H1 (cell line): ENCODE measurements at regions not wholly inside any gene's neighbourhood (a gene's known extent, or its start where the extent isn't known, plus 50 kb on each side); places are given as distances from the start of the nearest gene placed in this dataset.

ENCODE experiments used
- EZH2 ChIP-seq: fragments of 200-600 bp; sonication (generic); IDR thresholded peaks from 2 replicates; pipeline ENCODE4 v1.7.1; 2012; ENCODE audit warnings: low read depth, mild to moderate bottlenecking, moderate library complexity, low read length, inconsistent platforms; ENCODE audit not compliant: severe bottlenecking
- JUN ChIP-seq: IDR thresholded peaks from 2 replicates; pipeline ENCODE4 v1.6.1; 2011; ENCODE audit warnings: low read depth, mild to moderate bottlenecking, improper control_type of control experiment, low read length
- MAFK ChIP-seq: IDR thresholded peaks from 2 replicates; pipeline ENCODE4 v1.6.1; 2012; ENCODE audit warnings: low read depth, mild to moderate bottlenecking, improper control_type of control experiment, low read length
- TF ChIP-seq, protein P1 (sequence below), 3 experiments: IDR thresholded peaks; 1 replicate in 2 of 3; 2 replicates in 1 of 3; pipeline versions ENCODE4 v1.5.1 to v1.6.1; 2011; ENCODE audit warnings: low read length in 3 of 3, mild to moderate bottlenecking in 3 of 3, inconsistent platforms in 2 of 3, low read depth in 1 of 3, moderate library complexity in 1 of 3; ENCODE audit not compliant: insufficient read depth in 1 of 3; ENCODE audit errors: control extremely low read depth in 1 of 3
- TF ChIP-seq, protein P2 (sequence below): IDR thresholded peaks from 2 replicates; pipeline ENCODE4 v1.6.1; 2012; ENCODE audit warnings: inconsistent platforms

DNA sequence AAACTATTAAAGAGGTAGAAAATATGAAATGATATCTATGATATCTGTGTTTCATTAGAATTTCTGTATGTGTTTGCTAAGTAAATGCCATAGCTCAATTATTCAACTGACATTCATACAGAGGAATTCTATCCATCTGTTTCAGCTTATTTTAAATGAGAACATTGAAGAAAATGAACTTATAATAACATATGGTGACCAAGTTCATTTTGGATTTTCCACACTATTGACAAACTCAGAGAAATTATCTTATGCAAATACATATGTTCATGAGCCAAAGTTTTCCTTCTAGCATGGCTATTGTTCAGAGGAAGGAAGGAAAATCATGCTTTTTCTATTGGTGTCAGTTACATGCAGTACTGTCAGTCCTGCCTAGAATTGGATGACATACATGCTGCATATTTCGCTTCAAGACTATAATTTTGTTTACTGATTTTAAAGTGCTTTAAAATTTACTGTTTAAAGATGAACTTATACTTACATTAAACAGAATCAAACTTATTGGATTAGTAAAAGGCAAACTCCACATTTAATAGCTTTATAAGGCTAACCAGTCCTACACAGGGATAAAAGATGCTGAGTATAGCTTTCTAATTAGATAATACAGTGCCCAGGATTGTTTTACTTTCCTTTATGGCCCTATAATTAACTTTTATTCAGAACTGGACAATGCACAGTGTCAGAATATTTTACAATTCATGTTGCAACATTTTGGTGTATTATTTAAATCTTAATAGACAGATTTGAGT, 646.2 kb downstream of the TRAM1L1 start:
- no peak for TF ChIP-seq EZH2
- no peak for TF ChIP-seq MAFK
- TF ChIP-seq, protein P1, sequence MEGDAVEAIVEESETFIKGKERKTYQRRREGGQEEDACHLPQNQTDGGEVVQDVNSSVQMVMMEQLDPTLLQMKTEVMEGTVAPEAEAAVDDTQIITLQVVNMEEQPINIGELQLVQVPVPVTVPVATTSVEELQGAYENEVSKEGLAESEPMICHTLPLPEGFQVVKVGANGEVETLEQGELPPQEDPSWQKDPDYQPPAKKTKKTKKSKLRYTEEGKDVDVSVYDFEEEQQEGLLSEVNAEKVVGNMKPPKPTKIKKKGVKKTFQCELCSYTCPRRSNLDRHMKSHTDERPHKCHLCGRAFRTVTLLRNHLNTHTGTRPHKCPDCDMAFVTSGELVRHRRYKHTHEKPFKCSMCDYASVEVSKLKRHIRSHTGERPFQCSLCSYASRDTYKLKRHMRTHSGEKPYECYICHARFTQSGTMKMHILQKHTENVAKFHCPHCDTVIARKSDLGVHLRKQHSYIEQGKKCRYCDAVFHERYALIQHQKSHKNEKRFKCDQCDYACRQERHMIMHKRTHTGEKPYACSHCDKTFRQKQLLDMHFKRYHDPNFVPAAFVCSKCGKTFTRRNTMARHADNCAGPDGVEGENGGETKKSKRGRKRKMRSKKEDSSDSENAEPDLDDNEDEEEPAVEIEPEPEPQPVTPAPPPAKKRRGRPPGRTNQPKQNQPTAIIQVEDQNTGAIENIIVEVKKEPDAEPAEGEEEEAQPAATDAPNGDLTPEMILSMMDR (IDR thresholded peaks at IDR 0.05; ENCODE audit: control extremely low read depth in 1 of 3, insufficient read depth in 1 of 3, low read depth in 1 of 3, low read length in 3 of 3) = no peak
- TF ChIP-seq JUN = no peak
- TF ChIP-seq, protein P2, sequence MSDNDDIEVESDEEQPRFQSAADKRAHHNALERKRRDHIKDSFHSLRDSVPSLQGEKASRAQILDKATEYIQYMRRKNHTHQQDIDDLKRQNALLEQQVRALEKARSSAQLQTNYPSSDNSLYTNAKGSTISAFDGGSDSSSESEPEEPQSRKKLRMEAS = no peak
